Glutamatergic neuron (in vitro differentiated cells): ENCODE measurements at regions not wholly inside any gene's neighbourhood (a gene's known extent, or its start where the extent isn't known, plus 50 kb on each side); places are given as distances from the start of the nearest gene placed in this dataset.

Source experiments
- DNase-seq: peaks from one replicate; pipeline ENCODE4 v3.0.0; 2022
- H3K27ac Mint-ChIP-seq: one replicate; pipeline ENCODE4 v1.8.0; 2020; ENCODE audit warnings: mild to moderate bottlenecking, mixed read lengths, inconsistent platforms; ENCODE audit not compliant: unreplicated experiment
- H3K27me3 Mint-ChIP-seq: one replicate; pipeline ENCODE4 v1.8.0; 2020; ENCODE audit warnings: mild to moderate bottlenecking, moderate library complexity, mixed read lengths, inconsistent platforms; ENCODE audit not compliant: unreplicated experiment
- H3K36me3 Mint-ChIP-seq: one replicate; pipeline ENCODE4 v1.8.0; 2020; ENCODE audit warnings: mild to moderate bottlenecking, mixed read lengths, inconsistent platforms; ENCODE audit not compliant: unreplicated experiment
- H3K4me1 Mint-ChIP-seq: one replicate; pipeline ENCODE4 v1.8.0; 2020; ENCODE audit warnings: mild to moderate bottlenecking, low read depth, mixed read lengths, inconsistent platforms; ENCODE audit not compliant: unreplicated experiment
- H3K4me3 Mint-ChIP-seq: one replicate; pipeline ENCODE4 v1.8.0; 2020; ENCODE audit warnings: mild to moderate bottlenecking, mixed read lengths, inconsistent platforms; ENCODE audit not compliant: unreplicated experiment
- H3K9me3 Mint-ChIP-seq: one replicate; pipeline ENCODE4 v1.8.0; 2020; ENCODE audit warnings: mild to moderate bottlenecking, moderate library complexity, mixed read lengths, inconsistent platforms; ENCODE audit not compliant: unreplicated experiment
- TF ChIP-seq, protein P1 (sequence below): fragments of 200-600 bp; sonication (generic); IDR thresholded peaks from one replicate; pipeline ENCODE4 v1.5.0; 2021; ENCODE audit not compliant: partially characterized antibody, unreplicated experiment

DNA sequence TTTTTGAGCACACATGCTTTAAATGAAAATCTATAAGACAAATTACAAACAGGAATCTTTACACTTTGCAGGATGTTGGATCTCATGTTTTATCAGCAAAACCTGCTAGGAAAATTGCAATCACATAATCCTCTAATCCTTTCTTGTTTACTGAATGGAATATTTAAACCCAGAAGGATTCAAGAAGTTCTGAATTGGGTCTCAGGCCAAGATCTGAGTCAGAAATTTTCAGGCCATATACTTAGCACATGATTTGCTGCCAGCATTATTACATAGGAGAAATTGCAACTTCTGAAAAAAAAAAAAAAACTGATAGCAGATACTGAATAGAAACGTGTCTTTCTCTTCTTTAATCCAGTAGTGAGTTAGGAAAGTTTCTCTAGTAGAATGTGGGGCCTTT is 1005.3 kb upstream of the POT1 start:
- H3K27ac Mint-ChIP-seq: no peak overlapping the region
- no peaks in the 10 kb centered on the region for H3K27me3 Mint-ChIP-seq
- H3K36me3 Mint-ChIP-seq: no peaks in the 10 kb centered on the region
- H3K4me3 Mint-ChIP-seq: no peak overlapping the region
- H3K9me3 Mint-ChIP-seq: no peaks in the 10 kb centered on the region
- DNase-seq: no peak
- TF ChIP-seq, protein P1, sequence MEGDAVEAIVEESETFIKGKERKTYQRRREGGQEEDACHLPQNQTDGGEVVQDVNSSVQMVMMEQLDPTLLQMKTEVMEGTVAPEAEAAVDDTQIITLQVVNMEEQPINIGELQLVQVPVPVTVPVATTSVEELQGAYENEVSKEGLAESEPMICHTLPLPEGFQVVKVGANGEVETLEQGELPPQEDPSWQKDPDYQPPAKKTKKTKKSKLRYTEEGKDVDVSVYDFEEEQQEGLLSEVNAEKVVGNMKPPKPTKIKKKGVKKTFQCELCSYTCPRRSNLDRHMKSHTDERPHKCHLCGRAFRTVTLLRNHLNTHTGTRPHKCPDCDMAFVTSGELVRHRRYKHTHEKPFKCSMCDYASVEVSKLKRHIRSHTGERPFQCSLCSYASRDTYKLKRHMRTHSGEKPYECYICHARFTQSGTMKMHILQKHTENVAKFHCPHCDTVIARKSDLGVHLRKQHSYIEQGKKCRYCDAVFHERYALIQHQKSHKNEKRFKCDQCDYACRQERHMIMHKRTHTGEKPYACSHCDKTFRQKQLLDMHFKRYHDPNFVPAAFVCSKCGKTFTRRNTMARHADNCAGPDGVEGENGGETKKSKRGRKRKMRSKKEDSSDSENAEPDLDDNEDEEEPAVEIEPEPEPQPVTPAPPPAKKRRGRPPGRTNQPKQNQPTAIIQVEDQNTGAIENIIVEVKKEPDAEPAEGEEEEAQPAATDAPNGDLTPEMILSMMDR: no peak
- no peaks in the 10 kb centered on the region for H3K4me1 Mint-ChIP-seq

DNA sequence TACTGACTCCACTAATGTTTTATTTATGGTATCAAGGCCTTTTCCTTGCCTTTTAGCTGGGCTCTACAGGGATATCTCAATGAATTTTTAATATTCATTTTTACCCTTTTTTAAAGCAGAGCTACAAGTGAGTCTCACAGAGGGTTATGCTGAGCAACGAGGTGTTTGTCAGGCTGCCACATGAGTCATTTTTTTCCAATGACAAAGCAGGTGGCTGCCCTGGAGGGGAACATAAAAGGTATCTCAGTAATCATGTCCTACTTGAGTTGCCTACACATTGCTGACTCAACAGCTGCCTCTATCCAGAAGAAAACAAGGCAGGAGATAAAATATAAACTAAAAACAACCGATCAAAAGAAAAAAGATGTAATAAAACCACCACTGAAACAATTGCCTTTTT is 1004.9 kb upstream of the POT1 start:
- TF ChIP-seq, protein P1: no peak
- Mint-ChIP-seq H3K9me3 (no peaks in the 10 kb centered on the region), H3K36me3 (no peaks in the 10 kb centered on the region), H3K27me3 (no peaks in the 10 kb centered on the region), H3K4me3 (no peak overlapping the region), H3K27ac (no peak overlapping the region), H3K4me1 (no peaks in the 10 kb centered on the region)
- DNase-seq: no peak

DNA sequence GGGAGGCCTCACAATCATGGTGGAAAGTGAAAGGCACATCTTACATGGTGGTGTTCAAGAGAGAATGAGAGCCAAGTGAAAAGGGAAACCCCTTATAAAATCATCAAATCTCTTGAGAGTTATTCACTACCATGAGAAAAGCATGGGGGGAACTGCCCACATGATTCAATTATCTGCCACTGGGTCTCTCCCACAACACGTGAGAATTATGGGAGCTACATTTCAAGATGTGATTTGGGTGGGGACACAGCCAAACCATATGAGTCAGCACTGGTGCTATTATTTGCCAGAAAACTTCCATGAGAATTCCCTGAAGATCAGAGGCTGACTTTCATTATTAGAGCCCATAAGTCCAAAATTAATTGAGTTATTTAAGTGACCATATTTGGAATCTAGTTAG is 1001.2 kb upstream of the POT1 start:
- H3K36me3 Mint-ChIP-seq: no peaks in the 10 kb centered on the region
- peaks cover 10% of the 10 kb centered on the region for H3K4me1 Mint-ChIP-seq
- no peaks in the 10 kb centered on the region for H3K27me3 Mint-ChIP-seq
- DNase-seq: no peak
- no peaks in the 10 kb centered on the region for H3K9me3 Mint-ChIP-seq
- H3K27ac Mint-ChIP-seq: no peak overlapping the region
- TF ChIP-seq, protein P1: no peak
- H3K4me3 Mint-ChIP-seq: no peak overlapping the region

DNA sequence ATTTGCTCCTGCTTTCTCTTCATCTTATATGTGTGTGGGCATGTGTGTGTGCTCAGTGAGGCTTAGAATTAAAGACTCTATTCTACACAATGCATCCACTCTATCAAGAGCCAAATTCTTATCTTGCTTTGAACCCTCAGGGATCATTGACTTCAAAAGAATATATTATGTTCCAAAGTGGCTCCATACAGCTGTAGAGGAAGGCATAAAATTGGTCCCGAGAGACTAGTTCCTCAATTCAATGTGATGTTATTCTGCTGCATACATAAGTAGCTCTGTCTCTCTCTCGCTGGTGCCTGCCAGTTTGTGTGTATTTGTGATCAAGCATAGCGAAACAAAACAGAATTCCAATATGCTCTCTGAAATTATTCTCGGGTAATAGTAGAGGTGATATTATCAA is 997.9 kb upstream of the POT1 start:
- TF ChIP-seq, protein P1: no peak
- peaks cover 10% of the 10 kb centered on the region for H3K4me1 Mint-ChIP-seq
- no peaks in the 10 kb centered on the region for H3K36me3 Mint-ChIP-seq
- no peaks in the 10 kb centered on the region for H3K9me3 Mint-ChIP-seq
- H3K4me3 Mint-ChIP-seq: no peak overlapping the region
- no peak overlapping the region for H3K27ac Mint-ChIP-seq
- DNase-seq: no peak
- H3K27me3 Mint-ChIP-seq: no peaks in the 10 kb centered on the region

DNA sequence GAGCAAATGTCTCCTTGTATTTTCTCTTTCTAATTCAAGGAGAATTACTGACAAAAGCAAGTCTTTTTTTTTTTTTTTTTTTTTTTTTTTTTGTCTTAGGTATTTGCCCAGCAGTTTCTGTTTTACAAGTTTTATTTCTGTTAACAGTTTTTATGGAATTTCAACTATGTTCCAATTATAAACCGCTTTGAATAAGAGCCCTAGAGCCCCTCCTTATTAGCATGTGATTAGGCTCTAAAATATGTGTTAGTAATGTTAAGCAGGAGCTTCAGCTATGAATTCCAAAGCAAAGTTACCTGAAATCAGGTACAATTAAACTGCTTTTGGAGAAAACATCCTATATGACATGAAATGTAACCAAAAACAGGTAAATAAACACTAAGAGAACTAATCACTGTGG is 997.0 kb upstream of the POT1 start:
- TF ChIP-seq, protein P1: no peak
- H3K27ac Mint-ChIP-seq: no peak overlapping the region
- H3K27me3 Mint-ChIP-seq: no peaks in the 10 kb centered on the region
- H3K9me3 Mint-ChIP-seq: no peaks in the 10 kb centered on the region
- no peak for DNase-seq
- peaks cover 10% of the 10 kb centered on the region for H3K4me1 Mint-ChIP-seq
- H3K36me3 Mint-ChIP-seq: no peaks in the 10 kb centered on the region
- H3K4me3 Mint-ChIP-seq: no peak overlapping the region
